ENCODE measurements at regions not wholly inside any gene's neighbourhood (a gene's known extent, or its start where the extent isn't known, plus 50 kb on each side); places are given as distances from the start of the nearest gene placed in this dataset.

GRCh38 chr20:52536841-52537400, 345.3 kb upstream of the ZFP64 start:
- TF ChIP-seq POLR2A (IDR thresholded peaks at IDR 0.05) (no peak), POLR2AphosphoS5 (IDR thresholded peaks at IDR 0.05) (no peak)
